COLO668 (cell line): ENCODE measurements at regions not wholly inside any gene's neighbourhood (a gene's known extent, or its start where the extent isn't known, plus 50 kb on each side); places are given as distances from the start of the nearest gene placed in this dataset.
"Not testable (repeated sequence)": the region's sequence is repeated elsewhere in the genome, so short reads cannot be mapped to it uniquely, and the experiment has no call there.

Experiments
- DNase-seq: peaks from one replicate; lab custom pipeline; 2025; ENCODE audit not compliant: unreplicated experiment; lab: John Stamatoyannopoulos, UW

GRCh38 chrX:123036401-123036800 lies 147.7 kb upstream of the GRIA3 start:
- DNase-seq = no peak

GRCh38 chrX:123049071-123049625 lies 134.9 kb upstream of the GRIA3 start:
- DNase-seq = no peak

GRCh38 chrX:123060986-123061385 lies 123.1 kb upstream of the GRIA3 start:
- DNase-seq = no peak

- DNase-seq = no peak
These were observed 120.0 kb upstream of the GRIA3 start for GRCh38 chrX:123064053-123064452.

- DNase-seq = no peak
These were observed 111.2 kb upstream of the GRIA3 start for GRCh38 chrX:123072686-123073385.

GRCh38 chrX:123075947-123076561 lies 108.0 kb upstream of the GRIA3 start:
- no peak for DNase-seq

GRCh38 chrX:123077631-123078030 lies 106.4 kb upstream of the GRIA3 start:
- DNase-seq = no peak

GRCh38 chrX:123080065-123080464 lies 104.0 kb upstream of the GRIA3 start:
- no peak for DNase-seq

GRCh38 chrX:123081776-123082175 lies 102.3 kb upstream of the GRIA3 start:
- DNase-seq = no peak

GRCh38 chrX:123083924-123084323 lies 100.2 kb upstream of the GRIA3 start:
- DNase-seq = no peak

- DNase-seq = no peak
These were observed 99.3 kb upstream of the GRIA3 start for GRCh38 chrX:123084797-123085196.

- no peak for DNase-seq
These were observed 98.7 kb upstream of the GRIA3 start for GRCh38 chrX:123085311-123085940.

- DNase-seq = no peak
These were observed 97.3 kb upstream of the GRIA3 start for GRCh38 chrX:123086768-123087167.

- no peak for DNase-seq
These were observed 96.8 kb upstream of the GRIA3 start for GRCh38 chrX:123087326-123087725.

GRCh38 chrX:123088331-123088730 lies 95.7 kb upstream of the GRIA3 start:
- no peak for DNase-seq

- DNase-seq = no peak
These were observed 95.1 kb upstream of the GRIA3 start for GRCh38 chrX:123088930-123089329.

- no peak for DNase-seq
These were observed 90.3 kb upstream of the GRIA3 start for GRCh38 chrX:123093792-123094191.

GRCh38 chrX:123108513-123109427 lies 75.3 kb upstream of the GRIA3 start:
- DNase-seq = no peak

- DNase-seq = no peak
These were observed 62.8 kb upstream of the GRIA3 start for GRCh38 chrX:123121241-123121640.

- DNase-seq = not testable (repeated sequence)
These were observed 54.3 kb upstream of the GRIA3 start for GRCh38 chrX:123129805-123130204.
